Endothelial cell of umbilical vein (primary cell): ENCODE measurements at regions not wholly inside any gene's neighbourhood (a gene's known extent, or its start where the extent isn't known, plus 50 kb on each side); places are given as distances from the start of the nearest gene placed in this dataset.

Experiments
- BruUV-seq: library from RNA; stranded (reverse); fragments of 400-500 nt; replicated peaks from 2 replicates; lab custom pipeline; 2021; lab: Mats Ljungman, UMichigan
- CTCF ChIA-PET: fragments of 300-600, 350-600 bp; sonication (Branson Sonifier 250); formaldehyde crosslinking; loops from one replicate; lab custom pipeline; 2021; ENCODE audit warnings: antibody characterized with exemption, inconsistent platforms; lab: Charles Lee
- POLR2A ChIA-PET: fragments of 300-600, 350-600 bp; sonication (Branson Sonifier 250); formaldehyde crosslinking; loops from one replicate; lab custom pipeline; 2021; ENCODE audit warnings: antibody characterized with exemption, inconsistent platforms; lab: Charles Lee
- DNase-seq: peaks from one replicate; pipeline ENCODE4 v3.0.0-alpha.2; 2011; ENCODE audit warnings: low read depth, low spot score
- FAIRE-seq: peaks from 2 replicates; lab custom pipeline; 2011; peaks lifted over from hg19 to GRCh38; lab: Jason Lieb, UNC
- H2AFZ ChIP-seq: 2 replicates; pipeline ENCODE4 v1.6.0; 2012; ENCODE audit warnings: low read depth, low read length, control low read depth, inconsistent platforms
- H3K27ac ChIP-seq: 2 replicates; pipeline ENCODE4 v1.5.1; 2011; ENCODE audit warnings: low read depth, mild to moderate bottlenecking, control low read depth, low read length, moderate library complexity; ENCODE audit not compliant: insufficient read depth
- H3K27me3 ChIP-seq, 2 experiments: 2 replicates each; pipeline versions ENCODE4 v1.6.0 to v1.6.1; 2011; ENCODE audit warnings: low read length in 2 of 2, mixed read lengths in 1 of 2; ENCODE audit not compliant: control insufficient read depth in 2 of 2, insufficient read depth in 2 of 2
- H3K36me3 ChIP-seq, 2 experiments: 2 replicates in 1 of 2; 3 replicates in 1 of 2; pipeline ENCODE4 v1.5.1; 2011; ENCODE audit warnings: low read length in 2 of 2, mild to moderate bottlenecking in 1 of 2, moderate library complexity in 1 of 2; ENCODE audit not compliant: control insufficient read depth in 2 of 2, insufficient read depth in 2 of 2; ENCODE audit errors: extremely low read depth in 1 of 2
- H3K4me1 ChIP-seq: 3 replicates; pipeline ENCODE4 v1.5.1; 2011; ENCODE audit warnings: mild to moderate bottlenecking, low read length; ENCODE audit not compliant: control insufficient read depth, insufficient read depth; ENCODE audit errors: extremely low read depth
- H3K4me2 ChIP-seq: 2 replicates; pipeline ENCODE4 v1.6.1; 2011; ENCODE audit warnings: low read length, control low read depth, mixed read lengths; ENCODE audit not compliant: insufficient read depth
- H3K4me3 ChIP-seq, 3 experiments: fragments of 200-600 bp in 1 of 3; sonication (generic), shearing (Covaris generic) in 1 of 3; replicated peaks in 1 of 3; 2 replicates each; pipeline ENCODE4 v1.5.1; 2011 to 2016; ENCODE audit warnings: control low read depth in 3 of 3, low read length in 3 of 3, mild to moderate bottlenecking in 2 of 3, inconsistent platforms in 1 of 3, low read depth in 1 of 3, moderate library complexity in 1 of 3; ENCODE audit not compliant: insufficient read depth in 1 of 3
- H3K79me2 ChIP-seq: 2 replicates; pipeline ENCODE4 v1.6.0; 2012; ENCODE audit warnings: low read length, inconsistent platforms; ENCODE audit not compliant: control insufficient read depth, insufficient read depth
- H3K9ac ChIP-seq: replicated peaks from 2 replicates; pipeline ENCODE3; 2011; ENCODE audit warnings: low read length, control low read depth; ENCODE audit not compliant: insufficient read depth; ENCODE audit errors: extremely low read depth
- H3K9me1 ChIP-seq: replicated peaks from 3 replicates; pipeline ENCODE4 v1.6.0; 2011; ENCODE audit warnings: mild to moderate bottlenecking, low read length; ENCODE audit not compliant: control insufficient read depth, insufficient read depth; ENCODE audit errors: extremely low read depth
- H3K9me3 ChIP-seq: replicated peaks from 2 replicates; pipeline ENCODE4 v1.5.1; 2012; ENCODE audit warnings: low read length, inconsistent platforms; ENCODE audit not compliant: control insufficient read depth, insufficient read depth
- H4K20me1 ChIP-seq: replicated peaks from 2 replicates; pipeline ENCODE3; 2011; ENCODE audit warnings: mild to moderate bottlenecking, low read length; ENCODE audit not compliant: control insufficient read depth, insufficient read depth; ENCODE audit errors: extremely low read depth
- CTCF ChIP-seq, 2 donors: IDR thresholded peaks; 1 replicate in 1 of 2; 2 replicates in 1 of 2; pipeline ENCODE4 v1.5.1; 2011; ENCODE audit warnings: low read length in 2 of 2, mild to moderate bottlenecking in 2 of 2, moderate library complexity in 2 of 2, control low read depth in 1 of 2, inconsistent platforms in 1 of 2, low read depth in 1 of 2; ENCODE audit not compliant: insufficient read depth in 1 of 2; ENCODE audit errors: extremely low read depth in 1 of 2
- EZH2 ChIP-seq: IDR thresholded peaks from 2 replicates; pipeline ENCODE4 v1.6.1; 2012; ENCODE audit warnings: borderline replicate concordance, low read depth, mild to moderate bottlenecking, moderate library complexity, low read length, inconsistent platforms; ENCODE audit not compliant: severe bottlenecking
- FOS ChIP-seq: IDR thresholded peaks from 2 replicates; pipeline ENCODE4 v1.6.1; 2011; ENCODE audit warnings: mild to moderate bottlenecking, low read length, moderate library complexity, borderline replicate concordance; ENCODE audit not compliant: insufficient read depth
- GATA2 ChIP-seq: IDR thresholded peaks from 2 replicates; pipeline ENCODE4 v1.7.0; 2011; ENCODE audit warnings: low read depth, mild to moderate bottlenecking, moderate library complexity, mixed read lengths, low read length; ENCODE audit not compliant: insufficient read length, insufficient read depth
- JUN ChIP-seq: IDR thresholded peaks from 2 replicates; pipeline ENCODE4 v1.6.1; 2011; ENCODE audit warnings: borderline replicate concordance, low read depth; ENCODE audit not compliant: insufficient read length, insufficient read depth
- MAX ChIP-seq: IDR thresholded peaks from 2 replicates; pipeline ENCODE4 v1.6.1; 2011; ENCODE audit not compliant: insufficient read depth, insufficient read length
- MYC ChIP-seq: IDR thresholded peaks from one replicate; pipeline ENCODE4 v1.6.1; 2011; ENCODE audit warnings: mild to moderate bottlenecking, low read depth, low read length
- POLR2A ChIP-seq: IDR thresholded peaks from 2 replicates; pipeline ENCODE4 v1.6.1; 2012; ENCODE audit warnings: low read depth, mild to moderate bottlenecking, control low read depth, low read length
- POLR2AphosphoS5 ChIP-seq: IDR thresholded peaks from 2 replicates; pipeline ENCODE4 v1.6.1; 2012; ENCODE audit warnings: low read depth, mild to moderate bottlenecking, control low read depth, low read length, moderate library complexity; ENCODE audit not compliant: insufficient read depth
- dilution Hi-C: fragments of 300-500 bp; cut with MboI; formaldehyde crosslinking; loops from one replicate; pipeline ENCODE4 v1.15.0; 2019; ENCODE audit warnings: low sequenced_read_pairs; ENCODE audit not compliant: extremely low pct_ligation_motif_present
- intact Hi-C: fragments of 100-400 bp; cut with micrococcal nuclease; formaldehyde crosslinking; loops from one replicate; pipeline ENCODE4 v1.10.0; 2022

GRCh38 chr12:17572250-17572649, 517.7 kb downstream of the RERGL start:
- Histone ChIP-seq H3K9ac (no peak overlapping the region), H3K27me3 (no peaks in the 10 kb centered on the region), H3K36me3 (no peaks in the 10 kb centered on the region), H3K9me3 (no peaks in the 10 kb centered on the region), H3K27ac (no peak overlapping the region), H3K4me1 (no peaks in the 10 kb centered on the region), H3K9me1 (no peaks in the 10 kb centered on the region), H3K4me2 (no peak overlapping the region), H3K4me3 (no peak overlapping the region), H4K20me1 (no peaks in the 10 kb centered on the region), H3K79me2 (no peaks in the 10 kb centered on the region), H2AFZ (no peak overlapping the region)
- CTCF ChIA-PET = no interaction called here
- no TSS peak for BruUV-seq
- intact Hi-C loops (no loop called here), dilution Hi-C loops (no loop called here)
- TF ChIP-seq MYC = no peak
- TF ChIP-seq EZH2 = no peak
- TF ChIP-seq CTCF (IDR thresholded peaks at IDR 0.05; ENCODE audit: extremely low read depth in 1 of 2, insufficient read depth in 1 of 2, low read depth in 1 of 2, low read length in 2 of 2) = no peak
- TF ChIP-seq POLR2AphosphoS5 = no peak
- TF ChIP-seq JUN = no peak
- TF ChIP-seq MAX = no peak
- no peak for TF ChIP-seq POLR2A
- TF ChIP-seq GATA2 = no peak
- no peak for TF ChIP-seq FOS
- DNase-seq (no peak), FAIRE-seq (no peak)
- POLR2A ChIA-PET = no interaction called here
